GM23248 (cell line): ENCODE measurements at regions not wholly inside any gene's neighbourhood (a gene's known extent, or its start where the extent isn't known, plus 50 kb on each side); places are given as distances from the start of the nearest gene placed in this dataset.
"Not testable (repeated sequence)": the region's sequence is repeated elsewhere in the genome, so short reads cannot be mapped to it uniquely, and the experiment has no call there.

Source experiments
- DNase-seq: peaks from one replicate; pipeline ENCODE4 v3.0.0-alpha.2; 2015
- H2AFZ ChIP-seq: fragments of 200-600 bp; sonication (generic); 2 replicates; pipeline ENCODE4 v1.6.1; 2016; ENCODE audit warnings: antibody characterized with exemption
- H3F3A ChIP-seq: fragments of 200-600 bp; sonication (generic); 2 replicates; pipeline ENCODE4 v1.6.1; 2016; ENCODE audit warnings: mild to moderate bottlenecking, antibody characterized with exemption, mixed run types; ENCODE audit not compliant: insufficient read depth
- H3K27ac ChIP-seq: fragments of 200-600 bp; sonication (generic); 2 replicates; pipeline ENCODE4 v1.5.1; 2016; ENCODE audit warnings: mild to moderate bottlenecking
- H3K27me3 ChIP-seq: fragments of 200-600 bp; sonication (generic); replicated peaks from 2 replicates; pipeline ENCODE4 v1.6.1; 2016; ENCODE audit warnings: mild to moderate bottlenecking; ENCODE audit not compliant: insufficient read depth
- H3K36me3 ChIP-seq: fragments of 200-600 bp; sonication (generic); 2 replicates; pipeline ENCODE4 v1.6.1; 2016; ENCODE audit warnings: low read depth, mild to moderate bottlenecking
- H3K4me1 ChIP-seq: fragments of 200-600 bp; sonication (generic); 2 replicates; pipeline ENCODE4 v1.6.1; 2016; ENCODE audit warnings: mild to moderate bottlenecking; ENCODE audit not compliant: insufficient read depth
- H3K4me2 ChIP-seq: fragments of 200-600 bp; sonication (generic); one replicate; pipeline ENCODE4 v1.6.1; 2016; ENCODE audit warnings: mild to moderate bottlenecking; ENCODE audit not compliant: unreplicated experiment
- H3K4me3 ChIP-seq: fragments of 200-600 bp; sonication (generic); 2 replicates; pipeline ENCODE4 v1.5.1; 2016; ENCODE audit warnings: mild to moderate bottlenecking
- H3K79me2 ChIP-seq: fragments of 200-600 bp; sonication (generic); 2 replicates; pipeline ENCODE4 v1.6.1; 2016; ENCODE audit warnings: mild to moderate bottlenecking; ENCODE audit not compliant: insufficient read depth
- H3K9ac ChIP-seq: fragments of 200-600 bp; sonication (generic); 2 replicates; pipeline ENCODE4 v1.6.1; 2016; ENCODE audit warnings: mild to moderate bottlenecking
- H3K9me2 ChIP-seq: fragments of 200-600 bp; sonication (generic); 2 replicates; pipeline ENCODE4 v1.6.1; 2016; ENCODE audit warnings: mixed run types, mild to moderate bottlenecking, moderate library complexity; ENCODE audit not compliant: insufficient read depth
- H3K9me3 ChIP-seq: fragments of 200-600 bp; sonication (generic); one replicate; pipeline ENCODE4 v1.6.1; 2017; ENCODE audit warnings: low read depth
- H4K20me1 ChIP-seq: fragments of 200-600 bp; sonication (generic); 2 replicates; pipeline ENCODE4 v1.6.0; 2016; ENCODE audit not compliant: insufficient read depth
- EZH2 ChIP-seq: fragments of 200-600 bp; sonication (generic); IDR thresholded peaks from 2 replicates; pipeline ENCODE4 v1.6.1; 2018; ENCODE audit warnings: antibody characterized with exemption, mild to moderate bottlenecking; ENCODE audit not compliant: insufficient read depth, poor library complexity, severe bottlenecking
- EZH2phosphoT487 ChIP-seq: fragments of 200-600 bp; sonication (generic); IDR thresholded peaks from 2 replicates; pipeline ENCODE4 v1.6.1; 2018; ENCODE audit warnings: antibody characterized with exemption, moderate library complexity, mild to moderate bottlenecking, low read depth; ENCODE audit not compliant: insufficient read depth
- WGBS, 2 experiments: methylation state at CpG; one replicate each; pipeline ENCODE4 v1.1.6; 2015 to 2017; ENCODE audit warnings: low lambda C conversion rate in 2 of 2, low coverage in 1 of 2; ENCODE audit errors: missing lambda C conversion rate in 2 of 2; 5-methylcytosine and 5-hydroxymethylcytosine counted together
- in situ Hi-C: fragments of 300-500 bp; cut with MboI; formaldehyde crosslinking; loops from 2 replicates; pipeline ENCODE4 v1.15.0; 2020

- in situ Hi-C loops: loop anchor here (25.0 kb wide), 1 partner anchor 118 kb away; the partner anchor contains the start of gene ADCY2
- no peak overlapping the region for H3K27ac ChIP-seq
Observed at GRCh38 chr5:7269591-7270274, 126.2 kb upstream of the ADCY2 start.

GRCh38 chr5:7271435-7272084 is 124.4 kb upstream of the ADCY2 start:
- TF ChIP-seq EZH2 (no peak), EZH2phosphoT487 (no peak)
- no peaks in the 10 kb centered on the region for H3F3A ChIP-seq
- H3K9ac ChIP-seq: no peak overlapping the region
- WGBS, 2 experiments: 37 to 43% methylated on average over 6 of the region's 6 CpGs
- 0 out of 2 replicates have a peak, but pooled peaks cover 3% of the 10 kb centered on the region for H3K27me3 ChIP-seq
- H3K9me3 ChIP-seq: no peaks in the 10 kb centered on the region
- H3K36me3 ChIP-seq: no peaks in the 10 kb centered on the region
- H3K79me2 ChIP-seq: no peaks in the 10 kb centered on the region
- H4K20me1 ChIP-seq: no peaks in the 10 kb centered on the region
- in situ Hi-C loops: loop anchor here (25.0 kb wide), 1 partner anchor 116 kb away; the partner anchor contains the start of gene ADCY2
- H3K4me3 ChIP-seq: no peak overlapping the region
- H3K4me1 ChIP-seq: no peaks in the 10 kb centered on the region
- no peak overlapping the region for H3K4me2 ChIP-seq
- H3K27ac ChIP-seq: no peak overlapping the region
- no peaks in the 10 kb centered on the region for H3K9me2 ChIP-seq
- H2AFZ ChIP-seq: no peak overlapping the region
- no peak for DNase-seq

More at GRCh38 chr5:7269591-7270274, 126.2 kb upstream of the ADCY2 start:
- 46 to 57% methylated on average over 5 of the region's 5 CpGs for WGBS, 2 experiments
- Histone ChIP-seq H3K9me3 (no peaks in the 10 kb centered on the region), H3F3A (no peaks in the 10 kb centered on the region), H3K27me3 (0 out of 2 replicates have a peak, but pooled peaks cover 3% of the 10 kb centered on the region), H3K36me3 (no peaks in the 10 kb centered on the region), H3K4me1 (no peaks in the 10 kb centered on the region), H2AFZ (no peak overlapping the region), H3K4me3 (no peak overlapping the region), H4K20me1 (no peaks in the 10 kb centered on the region), H3K79me2 (no peaks in the 10 kb centered on the region), H3K9ac (no peak overlapping the region), H3K9me2 (no peaks in the 10 kb centered on the region), H3K4me2 (no peak overlapping the region)
- TF ChIP-seq EZH2phosphoT487 (no peak), EZH2 (no peak)
- no peak for DNase-seq

DNA sequence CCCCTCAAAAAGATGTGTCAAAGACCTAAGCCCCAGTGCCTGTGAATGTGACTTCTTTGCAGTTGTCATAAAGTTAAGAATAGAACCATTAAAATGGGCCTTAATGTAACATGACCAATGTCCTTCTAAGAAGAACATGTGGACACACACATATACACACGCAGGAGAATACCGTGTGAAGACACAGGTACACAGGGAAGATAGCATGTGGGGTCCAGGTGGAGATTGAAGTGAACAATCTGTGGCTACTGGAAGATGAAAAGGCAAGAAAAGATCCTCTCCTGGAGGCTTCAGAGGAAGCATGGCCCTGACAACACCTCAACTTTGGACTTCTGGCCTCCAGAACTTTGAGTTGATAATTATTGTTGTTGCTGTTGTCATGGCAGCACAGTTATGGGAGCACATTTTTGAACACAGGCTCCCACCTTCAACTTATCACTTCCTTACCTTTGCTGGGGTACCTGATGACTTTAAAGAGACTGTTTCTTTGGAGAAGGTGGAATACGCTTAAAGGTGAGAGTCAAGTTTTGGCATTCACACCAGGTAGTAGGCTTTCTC is 123.5 kb upstream of the ADCY2 start:
- no peaks in the 10 kb centered on the region for H3K4me1 ChIP-seq
- H3K36me3 ChIP-seq: no peaks in the 10 kb centered on the region
- H3K27me3 ChIP-seq: 0 out of 2 replicates have a peak, but pooled peaks cover 3% of the 10 kb centered on the region
- no peak overlapping the region for H3K27ac ChIP-seq
- H4K20me1 ChIP-seq: no peaks in the 10 kb centered on the region
- TF ChIP-seq EZH2 (no peak), EZH2phosphoT487 (no peak)
- no peak overlapping the region for H3K9ac ChIP-seq
- no peak overlapping the region for H3K4me3 ChIP-seq
- H3K79me2 ChIP-seq: no peaks in the 10 kb centered on the region
- no peak overlapping the region for H3K4me2 ChIP-seq
- 25 to 28% methylated on average over 3 of the region's 3 CpGs for WGBS, 2 experiments
- in situ Hi-C loops: loop anchor here (25.0 kb wide), 1 partner anchor 115 kb away; the partner anchor contains the start of gene ADCY2
- H3K9me3 ChIP-seq: no peaks in the 10 kb centered on the region
- no peaks in the 10 kb centered on the region for H3K9me2 ChIP-seq
- no peaks in the 10 kb centered on the region for H3F3A ChIP-seq
- no peak overlapping the region for H2AFZ ChIP-seq
- no peak for DNase-seq

GRCh38 chr5:7274203-7274602 is 121.7 kb upstream of the ADCY2 start:
- no peaks in the 10 kb centered on the region for H3K79me2 ChIP-seq
- no peak for DNase-seq
- H3K27me3 ChIP-seq: 0 out of 2 replicates have a peak, but pooled peaks cover 3% of the 10 kb centered on the region
- TF ChIP-seq EZH2phosphoT487: no peak
- TF ChIP-seq EZH2: no peak
- H4K20me1 ChIP-seq: no peaks in the 10 kb centered on the region
- H3K9ac ChIP-seq: no peak overlapping the region
- no peaks in the 10 kb centered on the region for H3K9me3 ChIP-seq
- H3K4me2 ChIP-seq: no peak overlapping the region
- in situ Hi-C loops: loop anchor here (25.0 kb wide), 1 partner anchor 113 kb away; the partner anchor contains the start of gene ADCY2
- no peaks in the 10 kb centered on the region for H3K9me2 ChIP-seq
- H3K27ac ChIP-seq: no peak overlapping the region
- no peak overlapping the region for H2AFZ ChIP-seq
- no peak overlapping the region for H3K4me3 ChIP-seq
- no peaks in the 10 kb centered on the region for H3F3A ChIP-seq
- H3K4me1 ChIP-seq: no peaks in the 10 kb centered on the region
- 44 to 45% methylated on average over 5 to 6 of the region's 6 CpGs for WGBS, 2 experiments
- H3K36me3 ChIP-seq: no peaks in the 10 kb centered on the region

GRCh38 chr5:7289634-7290033 is 106.3 kb upstream of the ADCY2 start:
- H3K4me2 ChIP-seq, H2AFZ ChIP-seq, H3F3A ChIP-seq, in situ Hi-C loops, H3K4me3 ChIP-seq, H3K9ac ChIP-seq, H4K20me1 ChIP-seq, DNase-seq, H3K79me2 ChIP-seq, H3K27ac ChIP-seq, H3K9me2 ChIP-seq, H3K4me1 ChIP-seq, H3K9me3 ChIP-seq, H3K36me3 ChIP-seq, H3K27me3 ChIP-seq: not testable (repeated sequence)
- 90 to 91% methylated on average over 31 to 46 of the region's 46 CpGs for WGBS, 2 experiments

DNA sequence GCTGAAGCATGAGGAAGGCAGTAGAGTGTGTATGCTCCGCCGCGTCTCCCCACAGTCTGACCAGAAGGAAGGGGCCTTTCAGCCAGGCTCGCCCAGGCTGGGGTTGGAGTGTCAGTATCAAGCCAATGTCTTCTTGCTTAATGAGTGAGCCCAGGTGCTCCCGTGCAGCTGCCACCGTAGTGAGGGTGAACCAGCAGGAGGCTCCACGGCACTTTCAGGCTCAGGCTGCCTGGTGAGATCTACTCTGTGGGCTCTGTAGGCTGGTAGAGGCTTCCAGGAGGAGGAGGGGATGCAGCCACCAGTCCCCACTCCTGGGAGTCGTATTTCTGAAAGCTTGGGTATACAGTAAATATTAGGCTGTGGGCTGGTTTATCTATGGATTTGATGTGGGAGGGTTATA is 98.1 kb upstream of the ADCY2 start:
- H3K9me2 ChIP-seq, H3K9me3 ChIP-seq, H3F3A ChIP-seq, H3K36me3 ChIP-seq, H3K9ac ChIP-seq, in situ Hi-C loops, H3K4me3 ChIP-seq, H3K4me2 ChIP-seq, H3K79me2 ChIP-seq, DNase-seq, H3K4me1 ChIP-seq, H3K27ac ChIP-seq, H3K27me3 ChIP-seq, H2AFZ ChIP-seq, H4K20me1 ChIP-seq: not testable (repeated sequence)
- WGBS, 2 experiments: 76 to 80% methylated on average over 1 to 4 of the region's 8 CpGs
